SW 1271 (cell line): ENCODE measurements at regions not wholly inside any gene's neighbourhood (a gene's known extent, or its start where the extent isn't known, plus 50 kb on each side); places are given as distances from the start of the nearest gene placed in this dataset.
"Not testable (repeated sequence)": the region's sequence is repeated elsewhere in the genome, so short reads cannot be mapped to it uniquely, and the experiment has no call there.

Experiments used
- DNase-seq, 2 experiments: peaks; one replicate each; lab custom pipeline; 2025; lab: John Stamatoyannopoulos, UW

DNA sequence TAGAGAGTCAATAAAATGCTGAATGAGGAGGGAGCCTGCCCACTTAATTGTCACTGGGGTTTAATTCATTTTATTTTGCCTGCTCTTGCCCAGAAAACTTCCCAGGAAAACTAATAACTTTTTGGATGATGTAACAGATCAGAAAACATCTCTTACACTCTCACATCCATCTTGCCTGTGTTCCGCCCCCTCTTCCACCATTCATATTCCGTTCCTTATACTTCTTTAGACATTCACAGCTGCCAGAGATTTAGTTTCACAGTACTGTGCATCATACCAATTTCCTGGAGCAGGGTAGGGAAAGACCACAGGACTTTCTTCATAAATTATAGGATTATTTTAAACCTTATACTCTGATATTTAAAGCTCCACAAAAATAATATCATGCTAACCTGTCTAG, 776.1 kb upstream of the SOX11 start:
- DNase-seq = no peak

DNA sequence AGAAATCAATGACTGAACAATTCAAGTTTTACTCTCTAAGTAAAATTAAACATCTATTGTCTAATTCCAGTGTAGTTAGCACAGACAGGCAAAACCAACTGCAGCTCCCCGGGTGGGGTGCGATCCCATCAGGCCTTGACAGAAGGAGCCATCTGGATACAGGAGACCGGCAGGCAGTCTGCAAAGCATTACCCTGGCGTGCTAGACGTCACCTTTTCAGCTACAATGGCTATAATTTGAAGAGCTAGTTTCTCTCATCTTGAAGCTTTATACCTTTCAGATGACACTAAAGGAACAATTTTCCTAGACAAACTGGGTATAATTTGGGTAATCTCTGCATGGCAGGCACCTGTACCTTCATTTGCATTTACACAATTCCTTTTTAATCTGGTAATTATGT, 761.5 kb upstream of the SOX11 start:
- no peak for DNase-seq

DNA sequence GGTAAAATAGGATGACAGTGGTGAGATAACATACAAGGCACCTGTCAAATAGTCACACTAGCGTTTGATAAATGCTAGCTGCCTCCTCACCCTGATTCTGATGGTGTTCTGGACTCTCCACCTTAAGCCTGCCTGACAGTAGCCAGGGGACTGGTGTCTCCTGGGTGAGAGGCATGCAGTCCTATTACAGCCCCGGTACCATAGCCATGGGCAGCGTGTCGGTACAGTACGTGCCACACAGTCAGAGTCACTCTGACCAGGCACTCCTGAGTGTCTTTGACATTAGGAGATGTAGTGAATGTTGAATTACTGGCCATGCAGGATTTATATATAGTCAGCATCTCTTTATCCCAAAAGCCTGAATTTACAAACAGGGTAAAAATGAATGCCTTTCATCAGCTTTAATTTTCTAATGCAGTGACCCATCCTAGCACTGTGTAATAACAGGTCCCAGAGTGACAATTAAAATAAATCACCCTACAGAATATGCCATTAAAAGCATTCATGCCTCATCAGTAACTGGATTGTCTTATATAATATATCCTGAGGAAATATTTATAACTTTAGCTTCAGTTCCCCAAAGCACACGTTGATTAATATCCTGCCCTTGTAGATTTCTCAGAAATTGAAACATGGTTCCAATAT, 760.3 kb upstream of the SOX11 start:
- DNase-seq = no peak

DNA sequence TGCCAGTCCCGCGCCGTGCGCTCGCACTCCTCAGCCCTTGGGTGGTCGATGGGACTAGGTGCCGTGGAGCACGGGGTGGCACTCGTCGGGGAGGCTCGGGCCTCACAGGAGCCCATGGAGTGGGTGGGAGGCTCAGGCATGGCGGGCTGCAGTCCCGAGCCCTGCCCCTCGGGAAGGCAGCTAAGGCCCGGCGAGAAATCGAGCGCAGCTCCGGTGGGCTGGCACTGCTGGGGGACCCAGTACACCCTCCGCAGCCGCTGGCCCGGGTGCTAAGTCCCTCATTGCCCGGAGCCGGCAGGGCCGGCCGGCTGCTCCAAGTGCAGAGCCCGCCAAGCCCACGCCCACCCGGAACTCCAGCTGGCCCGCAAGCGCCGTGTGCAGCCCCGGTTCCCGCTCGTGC, 756.9 kb upstream of the SOX11 start:
- DNase-seq = not testable (repeated sequence)

DNA sequence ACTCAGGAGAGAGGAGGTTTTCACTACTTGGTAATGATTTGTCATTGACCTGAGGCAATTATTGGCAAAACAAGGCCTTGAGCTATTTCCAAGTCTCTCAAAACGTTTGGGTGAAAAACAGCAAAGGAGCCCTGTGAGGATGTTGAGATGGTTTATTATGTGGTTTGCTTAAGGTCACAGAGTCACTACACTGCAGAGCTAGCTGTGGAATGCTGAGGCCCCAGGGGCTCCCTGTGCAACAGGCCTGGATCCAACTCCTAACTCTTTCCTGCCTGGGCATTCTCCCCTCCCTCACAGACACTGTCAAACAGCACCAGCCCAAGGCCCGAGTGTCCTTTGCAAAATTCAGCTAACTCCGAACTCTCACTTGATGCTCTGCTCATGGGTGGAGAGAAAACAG, 754.6 kb upstream of the SOX11 start:
- DNase-seq = no peak

DNA sequence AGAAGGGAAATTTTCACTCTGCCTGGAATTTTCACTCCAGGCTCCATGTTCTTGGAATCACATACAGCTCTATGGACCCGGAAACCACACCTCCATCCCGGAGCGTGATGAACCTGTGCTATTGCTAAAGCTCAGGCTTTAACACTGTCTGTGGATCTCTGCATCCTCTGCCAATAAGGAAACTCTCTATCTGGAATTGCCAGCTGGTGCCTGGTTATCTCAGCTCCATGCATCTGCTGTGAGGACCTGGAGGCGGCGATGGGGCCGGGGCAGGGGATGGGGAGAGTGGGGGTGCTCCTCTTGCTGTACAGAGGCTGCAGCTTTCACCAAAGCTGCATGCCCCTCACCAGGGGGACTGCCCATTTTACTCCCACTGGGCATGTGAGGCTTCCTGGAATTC, 754.0 kb upstream of the SOX11 start:
- no peak for DNase-seq

DNA sequence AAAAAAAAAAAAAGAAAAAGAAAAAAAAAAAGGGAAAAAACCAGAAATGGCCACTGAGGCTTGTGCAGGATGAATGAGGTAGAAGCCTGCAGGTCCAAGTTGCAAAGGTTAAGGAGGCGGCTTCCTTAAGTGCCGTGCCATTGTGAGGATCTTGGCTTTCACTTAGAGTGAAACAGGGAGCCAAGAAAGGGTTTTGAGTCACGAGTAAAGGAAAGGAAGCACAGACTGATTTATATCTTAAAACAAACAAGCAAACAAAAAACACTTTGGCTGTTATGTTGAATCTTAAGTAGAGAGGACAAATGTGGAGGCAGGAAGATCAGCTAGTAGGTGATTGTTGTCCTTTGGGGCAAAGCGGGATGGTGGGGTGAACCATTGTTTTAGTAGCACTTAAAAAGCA, 749.7 kb upstream of the SOX11 start:
- no peak for DNase-seq

DNA sequence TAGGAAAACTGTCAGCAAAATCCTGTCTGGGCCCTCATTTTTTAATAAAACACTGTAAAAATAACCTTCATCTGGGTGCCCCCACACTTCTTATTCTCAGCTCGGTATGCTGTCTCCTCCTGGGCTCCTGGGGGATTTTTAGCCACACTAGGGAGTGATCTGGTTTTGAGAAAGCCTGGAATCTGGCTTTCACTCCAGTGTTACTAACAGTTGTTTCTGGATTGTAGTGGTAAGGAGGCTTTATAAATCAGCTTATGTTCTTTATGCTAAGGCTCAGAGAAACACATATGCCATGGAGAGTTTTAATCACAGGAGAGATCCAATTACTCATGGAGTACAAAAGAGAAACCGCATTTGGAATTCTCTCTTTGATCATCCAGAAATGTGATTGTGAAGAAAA, 744.3 kb upstream of the SOX11 start:
- no peak for DNase-seq

DNA sequence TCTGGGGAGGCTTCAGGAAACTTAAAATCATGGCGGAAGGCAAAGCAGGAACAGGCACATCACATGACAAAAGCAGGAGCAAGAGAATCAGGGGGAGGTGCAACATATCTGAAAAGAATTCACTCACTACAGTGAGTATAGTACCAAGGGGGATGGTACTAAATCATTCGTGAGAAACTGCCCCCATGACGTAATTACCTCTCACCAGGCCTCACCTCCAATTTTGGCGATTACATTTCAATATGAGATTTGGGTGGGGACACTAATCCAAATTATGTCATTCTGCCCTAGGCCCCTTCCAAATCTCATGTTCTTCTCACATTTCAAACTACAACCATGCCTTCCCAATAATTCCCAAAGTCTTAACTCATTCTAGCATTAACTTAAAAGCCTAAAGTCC, 740.8 kb upstream of the SOX11 start:
- no peak for DNase-seq

DNA sequence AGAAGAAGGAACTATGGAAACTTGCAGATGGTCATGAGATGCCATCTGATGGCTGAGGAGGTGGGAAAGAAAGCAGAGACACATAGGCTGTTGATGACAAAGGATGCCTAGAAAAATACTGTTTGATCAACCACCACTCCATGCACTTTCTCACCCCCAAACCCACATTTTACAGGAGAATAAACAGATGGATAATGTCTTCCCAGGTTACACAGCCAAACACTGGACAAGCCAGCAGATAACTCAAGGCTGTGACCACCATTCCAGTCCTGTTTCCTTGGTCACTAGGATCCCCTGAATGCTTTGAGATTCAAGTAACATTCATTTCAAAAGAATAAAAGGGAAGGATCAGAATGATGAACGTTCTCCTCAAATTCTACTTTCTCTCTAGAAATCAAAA, 733.0 kb upstream of the SOX11 start:
- no peak for DNase-seq

DNA sequence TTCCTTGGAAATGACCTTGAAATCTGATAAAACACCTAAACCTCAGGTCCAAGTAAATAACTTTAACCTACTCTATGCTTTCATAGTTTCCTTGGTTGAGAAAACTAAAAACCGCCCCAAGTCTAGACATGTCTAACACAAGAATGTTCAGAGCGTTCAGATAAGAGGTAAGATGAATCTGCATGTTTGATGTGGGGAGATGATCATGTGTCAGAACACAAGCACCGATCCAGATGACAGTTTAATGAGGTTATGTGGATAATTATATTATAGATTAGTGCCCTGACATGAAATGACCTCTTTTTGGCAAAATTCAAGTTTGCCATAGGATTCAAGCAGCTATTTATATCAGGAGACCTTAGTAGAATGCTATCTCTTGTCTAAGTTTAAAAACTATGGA, 729.8 kb upstream of the SOX11 start:
- no peak for DNase-seq

DNA sequence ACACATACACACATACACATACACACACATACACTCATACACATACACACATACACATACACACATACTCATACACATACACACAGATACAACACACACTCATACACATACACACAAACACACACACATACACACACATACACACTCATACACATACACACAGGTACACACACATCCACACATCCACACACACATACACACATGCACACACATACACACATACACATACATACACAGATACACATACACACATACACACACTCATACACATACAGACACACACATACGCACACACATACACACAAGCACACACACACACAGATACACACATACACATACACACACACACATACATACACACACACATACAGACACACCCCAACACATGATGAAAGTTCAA, 729.1 kb upstream of the SOX11 start:
- DNase-seq = no peak

DNA sequence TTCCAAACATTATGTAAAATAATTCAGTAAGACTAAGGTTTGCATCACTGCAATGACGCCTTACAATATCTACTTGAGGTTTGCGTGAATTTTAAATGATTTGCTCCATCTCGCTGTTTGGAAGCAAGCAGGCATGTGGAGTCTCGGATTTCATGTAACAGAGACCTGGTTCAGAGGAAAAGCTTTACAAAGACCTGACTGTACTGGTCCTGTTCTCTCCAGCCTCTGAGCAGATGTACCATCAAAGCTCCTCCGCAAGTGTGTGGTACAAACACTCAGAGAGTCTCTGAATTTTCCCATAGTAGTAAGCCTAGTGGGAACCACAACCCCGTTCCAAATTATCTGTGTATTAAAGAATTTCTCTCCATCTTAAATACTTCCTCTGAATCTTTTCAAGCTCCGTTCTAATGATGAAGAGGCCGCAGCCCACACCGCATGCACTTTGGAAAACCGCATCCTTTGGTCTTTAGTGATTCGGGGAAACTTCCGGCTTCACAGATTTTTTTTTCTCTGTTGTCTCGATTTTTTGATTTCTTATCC, 728.1 kb upstream of the SOX11 start:
- no peak for DNase-seq

DNA sequence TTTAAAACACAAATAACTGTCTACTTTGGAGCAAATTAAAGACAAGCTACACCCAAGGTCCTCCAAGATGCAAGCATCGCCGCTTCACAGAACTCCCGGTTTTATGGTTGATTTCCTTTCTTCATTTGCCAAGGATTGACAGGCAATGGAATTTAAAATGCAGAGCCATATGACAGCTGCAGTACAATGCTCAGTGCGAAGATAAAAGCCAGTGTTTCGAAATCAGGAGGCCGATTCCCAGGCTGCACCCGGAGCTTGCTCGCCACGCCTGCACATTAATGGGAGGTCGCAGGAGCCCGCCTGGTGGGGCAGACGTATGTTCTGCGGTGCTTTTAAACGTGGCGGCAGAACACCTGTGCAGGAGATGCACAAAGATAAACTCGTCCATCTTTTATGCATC, 727.6 kb upstream of the SOX11 start:
- DNase-seq = no peak

DNA sequence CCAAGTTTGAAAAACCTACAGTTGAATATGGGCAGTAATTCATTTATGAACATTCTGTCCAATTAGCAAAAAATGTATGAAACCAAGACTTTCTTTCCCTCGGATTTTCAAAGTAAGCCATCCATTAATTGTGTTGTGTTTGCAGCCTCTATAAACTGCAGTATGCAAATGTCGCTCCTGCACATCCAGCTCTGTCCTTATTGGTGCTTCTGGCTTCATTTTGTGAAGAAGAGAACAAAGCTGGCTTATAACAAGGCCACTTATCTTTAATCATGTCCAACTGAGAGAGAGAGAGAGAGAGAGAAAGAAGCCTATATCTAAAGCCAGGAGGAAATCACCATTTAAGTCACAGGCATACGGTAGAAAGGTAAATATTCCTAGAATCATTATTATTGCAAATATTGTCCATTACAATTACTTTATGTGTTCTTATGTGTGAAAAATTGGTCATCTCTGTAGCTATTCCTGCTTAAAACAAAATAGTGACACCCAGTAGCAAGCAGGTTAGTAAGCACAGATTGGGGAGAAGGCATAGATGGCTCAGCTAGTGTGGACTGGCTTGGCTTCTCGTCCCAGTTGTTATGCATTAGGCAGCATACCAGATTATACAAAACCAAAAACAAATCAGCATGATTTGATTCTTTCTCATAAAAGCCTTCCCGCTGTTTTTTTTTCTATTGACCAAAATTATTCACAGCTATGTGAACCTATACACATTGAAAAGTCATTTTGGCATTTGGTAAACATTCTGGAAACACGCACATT, 726.4 kb upstream of the SOX11 start:
- no peak for DNase-seq

DNA sequence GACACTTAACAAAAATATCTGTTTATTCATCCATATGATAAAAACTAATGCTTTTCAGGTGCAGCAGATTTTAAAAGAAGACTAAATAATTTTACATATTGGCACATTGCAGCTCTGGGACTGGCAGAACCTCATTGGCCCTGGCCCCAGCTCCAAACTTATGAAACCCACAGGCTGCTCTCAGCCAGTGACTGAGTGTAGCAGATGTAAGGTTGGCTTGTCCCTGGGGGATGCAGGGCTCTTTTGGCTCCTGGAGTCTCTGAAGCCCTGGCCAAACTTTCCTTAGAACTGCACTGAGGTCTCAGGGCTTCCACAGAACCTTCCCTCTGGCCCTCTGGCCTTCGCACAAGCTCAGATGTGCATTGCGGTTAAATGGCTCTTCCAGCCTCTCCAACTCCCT, 725.0 kb upstream of the SOX11 start:
- DNase-seq = no peak

DNA sequence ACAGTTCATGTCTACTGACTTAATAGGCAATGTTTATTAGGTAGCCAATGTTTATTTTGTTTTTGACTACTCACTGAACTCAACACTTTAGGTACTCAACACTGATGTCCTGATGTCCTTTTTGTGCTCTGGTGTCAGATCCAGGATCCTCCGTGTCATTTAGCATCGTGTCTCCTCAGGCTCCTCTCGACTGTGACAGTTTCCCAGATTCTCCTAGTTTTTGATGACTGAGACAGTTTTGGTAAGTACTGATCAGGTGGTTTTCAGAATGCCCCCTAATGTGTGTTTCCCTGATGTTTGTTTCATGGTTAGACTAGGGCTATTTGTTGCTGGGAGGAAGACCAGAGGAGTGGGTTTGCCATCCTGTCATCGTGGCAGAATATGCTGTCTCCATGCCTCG, 719.7 kb upstream of the SOX11 start:
- no peak for DNase-seq

DNA sequence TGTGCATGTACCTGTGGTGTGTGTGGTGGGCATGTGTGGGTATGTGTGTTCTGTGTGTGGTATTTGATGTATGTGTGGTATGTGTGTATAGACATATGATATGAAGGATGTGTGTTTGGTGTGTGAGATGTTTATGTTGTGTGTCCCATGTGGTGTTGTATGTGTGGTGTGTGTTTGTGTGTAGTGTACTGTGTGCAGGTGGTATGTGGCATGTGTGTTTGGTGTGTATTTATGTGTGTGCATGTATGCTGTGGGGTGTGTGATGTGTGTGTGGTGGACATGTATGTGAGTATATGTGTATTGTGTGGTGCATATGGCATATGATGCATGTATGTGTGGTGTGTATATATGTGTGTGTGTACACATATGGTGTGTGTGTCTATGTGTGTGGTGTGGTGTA, 718.8 kb upstream of the SOX11 start:
- no peak for DNase-seq

DNA sequence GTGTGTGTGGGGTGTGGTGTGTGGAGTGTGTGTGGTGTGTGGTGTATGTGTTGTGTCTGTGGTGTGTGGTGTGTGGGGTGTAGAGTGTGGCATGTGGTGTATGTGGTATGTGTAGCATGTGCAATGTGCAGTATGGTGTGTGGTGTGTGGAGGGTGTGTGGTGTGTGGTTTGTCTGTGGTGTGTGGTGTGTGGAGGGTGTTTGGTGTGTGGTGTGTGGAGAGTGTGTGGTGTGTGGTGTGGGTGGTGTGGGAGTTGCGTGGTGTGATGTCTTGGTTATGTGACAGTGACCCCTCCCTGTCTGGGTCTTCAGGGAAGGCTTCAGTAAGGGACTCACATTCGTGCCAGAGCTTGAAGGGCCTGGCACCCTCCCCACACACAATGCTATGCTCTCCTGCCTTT, 718.2 kb upstream of the SOX11 start:
- DNase-seq = no peak

DNA sequence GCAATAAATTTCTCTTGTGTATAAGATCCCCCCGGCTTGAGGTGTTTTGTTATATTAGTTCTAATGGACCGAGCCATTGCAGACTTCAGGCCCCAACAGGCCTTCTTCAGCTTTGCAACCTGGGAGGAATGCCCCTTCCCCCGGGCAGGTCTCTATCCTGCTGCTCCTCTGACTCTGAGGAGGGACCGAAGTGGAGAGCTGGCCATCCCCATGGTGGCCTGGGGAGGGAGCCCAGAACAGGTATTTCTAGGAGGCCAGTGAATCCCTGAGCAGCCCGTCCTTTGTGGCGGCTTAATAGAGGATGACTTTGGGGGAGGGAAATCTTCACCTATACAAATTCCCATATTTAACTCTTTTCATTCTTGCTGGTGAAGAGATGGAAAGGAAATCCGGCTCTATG, 715.8 kb upstream of the SOX11 start:
- no peak for DNase-seq

DNA sequence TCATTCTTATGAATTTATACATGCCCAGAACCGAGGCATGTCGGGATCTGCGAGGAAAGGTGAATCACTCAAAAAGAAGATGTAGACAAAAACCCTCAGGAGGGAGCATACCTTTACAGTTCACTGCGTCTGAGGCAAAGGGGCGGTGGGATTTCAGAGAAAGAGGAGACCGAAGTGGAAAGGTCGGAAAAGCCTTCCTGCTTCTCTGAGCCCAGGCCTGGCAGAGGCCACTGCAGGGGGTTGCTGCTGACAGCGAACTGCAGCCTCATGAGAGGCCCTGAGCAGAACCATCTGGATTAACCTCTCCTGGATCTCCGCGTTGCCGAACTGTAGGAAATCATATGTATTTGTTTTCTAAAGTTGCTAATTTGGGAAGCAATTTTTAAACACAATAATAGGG, 713.1 kb upstream of the SOX11 start:
- DNase-seq = no peak

DNA sequence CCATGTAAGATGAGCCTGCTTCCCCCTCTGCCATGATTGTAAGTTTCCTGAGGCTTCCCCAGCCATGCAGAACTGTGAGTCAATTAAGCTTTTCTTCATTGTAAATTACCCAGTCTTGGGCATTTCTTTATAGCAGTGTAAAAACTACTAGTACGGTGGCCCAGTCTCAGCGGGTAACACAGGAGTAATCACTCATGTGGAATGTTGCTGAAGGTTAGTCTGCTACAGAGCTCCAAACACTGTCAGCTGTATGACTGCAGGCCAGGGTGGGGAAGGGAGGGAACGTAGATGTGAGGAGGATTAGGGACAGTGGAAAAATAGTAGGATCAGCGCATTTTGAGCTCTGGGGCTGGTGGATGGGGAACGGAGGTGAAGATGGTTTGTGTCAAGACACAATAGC, 711.2 kb upstream of the SOX11 start:
- DNase-seq = no peak

DNA sequence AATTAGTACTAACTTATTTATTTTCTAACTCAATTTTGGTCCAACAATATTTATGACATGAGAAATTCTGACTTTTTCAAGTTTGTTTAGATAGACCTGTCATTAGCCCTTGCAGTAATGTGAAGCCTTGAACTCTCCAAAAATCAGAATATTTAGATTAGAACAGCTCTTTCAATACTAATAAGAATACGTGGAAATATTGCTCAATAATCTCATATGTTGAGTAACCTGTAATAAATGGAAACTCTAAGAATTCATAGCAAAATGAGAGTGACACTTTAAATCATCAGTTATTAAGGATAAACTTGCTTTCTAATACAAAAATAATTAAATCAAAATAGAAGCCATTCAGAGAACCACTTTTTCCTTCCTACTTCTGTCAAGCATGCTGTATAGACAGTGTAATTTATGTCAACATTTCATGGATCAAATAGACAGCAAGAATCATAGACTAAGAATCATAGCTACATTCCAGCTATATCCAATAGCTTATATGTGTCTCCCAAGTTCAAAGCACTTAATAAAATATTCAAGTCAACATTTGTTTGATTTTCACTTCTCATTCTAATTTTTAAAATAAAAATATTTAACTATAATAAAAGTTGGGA, 710.3 kb upstream of the SOX11 start:
- no peak for DNase-seq
